SK-N-MC (cell line): ENCODE measurements at regions not wholly inside any gene's neighbourhood (a gene's known extent, or its start where the extent isn't known, plus 50 kb on each side); places are given as distances from the start of the nearest gene placed in this dataset.

ENCODE experiments used
- EZH2 ChIP-seq: fragments of 200-600 bp; sonication (generic); IDR thresholded peaks from one replicate; pipeline ENCODE4 v1.6.1; 2017; ENCODE audit warnings: antibody characterized with exemption
- POLR2AphosphoS5 ChIP-seq: IDR thresholded peaks from 2 replicates; pipeline ENCODE4 v1.6.1; 2012; ENCODE audit warnings: mild to moderate bottlenecking, low read depth, low read length, borderline replicate concordance

GRCh38 chr7:86953219-86953618, 106.2 kb downstream of the ELAPOR2 start:
- no peak for TF ChIP-seq POLR2AphosphoS5
- no peak for TF ChIP-seq EZH2
